Prostate gland (tissue), 2 donors: ENCODE measurements at regions not wholly inside any gene's neighbourhood (a gene's known extent, or its start where the extent isn't known, plus 50 kb on each side); places are given as distances from the start of the nearest gene placed in this dataset.

Experiments used
- DNase-seq: peaks from one replicate; pipeline ENCODE4 v3.0.0-alpha.2; 2019; ENCODE audit warnings: low spot score
- H3K27ac ChIP-seq, 2 donors: fragments of 200-600 bp; sonication (generic); 2 replicates each; pipeline ENCODE4 v1.5.1; 2017 to 2019
- H3K27me3 ChIP-seq: fragments of 200-600 bp; sonication (generic); replicated peaks from 2 replicates; pipeline ENCODE4 v1.5.1; 2019; ENCODE audit not compliant: insufficient read depth
- H3K36me3 ChIP-seq, 2 donors: fragments of 200-600 bp; sonication (generic); 1 replicate in 1 of 2; 2 replicates in 1 of 2; pipeline versions ENCODE4 v1.5.1 to v1.8.1; 2017 to 2019
- H3K4me1 ChIP-seq: fragments of 200-600 bp; sonication (generic); replicated peaks from 2 replicates; pipeline ENCODE4 v1.5.1; 2019
- H3K4me3 ChIP-seq, 2 donors: fragments of 200-600 bp; sonication (generic); 2 replicates each; pipeline ENCODE4 v1.5.1; 2017 to 2019
- H3K9me3 ChIP-seq: fragments of 200-600 bp; sonication (generic); 2 replicates; pipeline ENCODE4 v1.5.1; 2017
- CTCF ChIP-seq, 4 experiments: fragments of 200-600 bp in 2 of 4; fragments of 450-650 bp in 2 of 4; sonication (generic) in 2 of 4; IDR thresholded peaks; 1 replicate in 3 of 4; 2 replicates in 1 of 4; pipeline ENCODE4 v1.5.1; 2016 to 2019; ENCODE audit warnings: antibody characterized with exemption in 4 of 4, mild to moderate bottlenecking in 2 of 4, moderate library complexity in 2 of 4
- POLR2A ChIP-seq: fragments of 450-650 bp; IDR thresholded peaks from one replicate; pipeline ENCODE4 v1.6.1; 2016; ENCODE audit warnings: antibody characterized with exemption, mild to moderate bottlenecking
- POLR2AphosphoS5 ChIP-seq: sonication (generic); formaldehyde crosslinking; IDR thresholded peaks from one replicate; pipeline ENCODE4 v1.6.1; 2017; ENCODE audit warnings: antibody characterized with exemption
- WGBS: methylation state at CpG from one replicate; pipeline ENCODE4 v1.1.5; 2018; 5-methylcytosine and 5-hydroxymethylcytosine counted together
- intact Hi-C: fragments of 100-400 bp; cut with DNase I; formaldehyde crosslinking; loops from one replicate; pipeline ENCODE4 v1.14.2; 2022

GRCh38 chr9:107650995-107651394 is 161.4 kb upstream of the KLF4 start:
- Histone ChIP-seq H3K9me3 (no peaks in the 10 kb centered on the region), H3K4me3 (no peak overlapping the region), H3K4me1 (no peaks in the 10 kb centered on the region), H3K36me3 (no peaks in the 10 kb centered on the region), H3K27me3 (no peaks in the 10 kb centered on the region), H3K27ac (no peak overlapping the region)
- intact Hi-C loops: no loop called here
- TF ChIP-seq CTCF (IDR thresholded peaks at IDR 0.05): no peak
- TF ChIP-seq POLR2AphosphoS5: no peak
- TF ChIP-seq POLR2A: no peak
- no peak for DNase-seq
- 96% methylated on average over 3 of the region's 3 CpGs for WGBS

GRCh38 chr9:107650321-107650720 is 160.8 kb upstream of the KLF4 start:
- 99% methylated on average over 4 of the region's 4 CpGs for WGBS
- H3K4me1 ChIP-seq: no peaks in the 10 kb centered on the region
- TF ChIP-seq POLR2AphosphoS5 (no peak), CTCF (IDR thresholded peaks at IDR 0.05) (no peak), POLR2A (no peak)

DNA sequence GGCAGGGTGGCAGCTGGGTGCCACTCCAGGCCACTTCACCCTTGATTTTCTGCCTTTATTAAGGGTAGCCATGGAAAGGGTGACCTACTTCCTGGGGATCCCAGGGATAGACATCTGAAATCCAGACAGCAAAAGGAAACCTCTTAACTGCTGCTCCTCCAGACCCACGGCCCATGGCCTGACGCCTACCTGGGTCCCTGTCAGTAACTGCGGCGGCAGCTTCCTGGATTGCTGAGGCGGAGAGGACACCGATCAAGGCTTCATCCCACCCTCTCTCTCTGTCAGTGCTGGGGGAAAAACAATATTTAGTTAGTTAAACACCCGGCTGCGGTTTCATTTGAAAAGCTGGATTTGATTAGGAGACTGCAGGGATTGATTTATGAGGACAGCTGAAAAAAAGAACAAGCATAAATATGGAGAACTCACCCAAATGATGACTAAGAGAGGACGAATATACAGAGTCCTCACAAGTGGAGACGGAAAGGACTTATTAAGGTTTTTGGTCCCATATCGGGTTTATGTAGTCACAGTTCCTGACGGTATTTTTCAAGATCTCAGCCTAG is 158.7 kb upstream of the KLF4 start:
- Histone ChIP-seq H3K36me3 (no peaks in the 10 kb centered on the region), H3K4me3 (no peak overlapping the region), H3K27me3 (no peaks in the 10 kb centered on the region), H3K9me3 (no peaks in the 10 kb centered on the region), H3K4me1 (no peaks in the 10 kb centered on the region), H3K27ac (no peak overlapping the region)
- intact Hi-C loops: no loop called here
- 88% methylated on average over 12 of the region's 12 CpGs for WGBS
- no peak for DNase-seq
- no peak for TF ChIP-seq POLR2A
- no peak for TF ChIP-seq POLR2AphosphoS5

More at GRCh38 chr9:107650321-107650720, 160.8 kb upstream of the KLF4 start:
- Histone ChIP-seq H3K36me3 (no peaks in the 10 kb centered on the region), H3K4me3 (no peak overlapping the region), H3K9me3 (no peaks in the 10 kb centered on the region), H3K27me3 (no peaks in the 10 kb centered on the region), H3K27ac (no peak overlapping the region)
- intact Hi-C loops: no loop called here
- DNase-seq: no peak

DNA sequence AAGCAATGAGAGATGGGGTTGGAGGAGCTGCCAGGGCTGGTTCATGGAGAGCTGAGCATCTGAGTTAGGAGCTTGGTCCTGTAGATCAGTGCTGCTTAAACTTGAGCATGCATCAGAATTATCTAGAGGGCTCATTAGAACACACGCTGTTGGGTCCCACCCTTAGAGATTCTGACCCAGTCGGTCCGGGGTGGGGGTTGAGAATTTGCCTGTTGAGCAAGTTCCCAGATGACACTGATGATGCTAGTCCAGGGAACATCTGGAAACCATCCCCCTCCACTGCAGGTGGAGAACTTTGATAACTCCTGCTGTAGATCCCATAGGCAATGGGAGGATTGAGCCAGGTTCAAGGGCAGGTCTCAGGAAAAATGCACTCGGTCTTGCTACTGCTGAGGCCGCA is 158.0 kb upstream of the KLF4 start:
- WGBS: 99% methylated on average over 5 of the region's 5 CpGs
- DNase-seq: no peak

DNA sequence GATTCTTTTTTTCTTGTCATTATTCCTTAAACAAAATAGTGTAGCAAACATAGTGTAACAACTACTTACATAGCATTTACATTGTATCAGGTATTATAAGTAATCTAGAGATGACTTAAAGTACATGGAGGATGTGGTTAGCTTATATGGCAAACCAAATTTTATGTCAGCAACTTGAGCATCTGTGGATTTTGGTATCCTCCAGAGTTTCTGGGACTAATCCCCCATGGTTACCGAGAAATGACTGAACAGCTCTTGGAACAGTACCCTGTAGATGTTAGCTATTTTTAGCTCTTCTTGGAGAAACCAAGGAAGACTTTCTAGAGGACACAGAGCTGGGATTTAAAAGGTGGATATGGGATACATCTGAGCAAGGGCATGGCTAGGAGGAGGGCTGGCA is 157.6 kb upstream of the KLF4 start:
- Histone ChIP-seq H3K36me3 (no peaks in the 10 kb centered on the region), H3K4me3 (no peak overlapping the region), H3K27ac (no peak overlapping the region), H3K4me1 (no peaks in the 10 kb centered on the region), H3K27me3 (no peaks in the 10 kb centered on the region), H3K9me3 (no peaks in the 10 kb centered on the region)
- intact Hi-C loops: no loop called here
- no peak for TF ChIP-seq CTCF (IDR thresholded peaks at IDR 0.05)
- no peak for TF ChIP-seq POLR2AphosphoS5
- no peak for TF ChIP-seq POLR2A
- 100% methylated on average over 1 of the region's 1 CpG for WGBS
- DNase-seq: no peak

More for the DNA sequence above, 158.0 kb upstream of the KLF4 start:
- H3K27ac ChIP-seq: no peak overlapping the region
- no peaks in the 10 kb centered on the region for H3K27me3 ChIP-seq
- no peaks in the 10 kb centered on the region for H3K36me3 ChIP-seq
- H3K4me3 ChIP-seq: no peak overlapping the region
- no peaks in the 10 kb centered on the region for H3K9me3 ChIP-seq
- TF ChIP-seq CTCF (IDR thresholded peaks at IDR 0.05) (no peak), POLR2A (no peak), POLR2AphosphoS5 (no peak)
- intact Hi-C loops: no loop called here
- H3K4me1 ChIP-seq: no peaks in the 10 kb centered on the region
